Kidney epithelial cell (primary cell): ENCODE measurements at regions not wholly inside any gene's neighbourhood (a gene's known extent, or its start where the extent isn't known, plus 50 kb on each side); places are given as distances from the start of the nearest gene placed in this dataset.

Experiments
- DNase-seq: peaks from one replicate; pipeline ENCODE4 v3.0.0-alpha.2; 2010; ENCODE audit warnings: low read depth
- H3K27me3 ChIP-seq: 2 replicates; pipeline ENCODE4 v1.6.0; 2011; ENCODE audit warnings: low read length; ENCODE audit not compliant: control insufficient read depth, insufficient read depth
- H3K36me3 ChIP-seq: 2 replicates; pipeline ENCODE4 v1.5.1; 2011; ENCODE audit warnings: low read length; ENCODE audit not compliant: control insufficient read depth, insufficient read depth
- H3K4me3 ChIP-seq: 2 replicates; pipeline ENCODE4 v1.5.1; 2011; ENCODE audit warnings: low read depth, mild to moderate bottlenecking, control low read depth, low read length
- TF ChIP-seq, protein P1 (sequence below): IDR thresholded peaks from 2 replicates; pipeline ENCODE4 v1.5.1; 2011; ENCODE audit warnings: mild to moderate bottlenecking, moderate library complexity, low read length, control low read depth, inconsistent platforms; ENCODE audit not compliant: insufficient read depth, poor library complexity, severe bottlenecking

DNA sequence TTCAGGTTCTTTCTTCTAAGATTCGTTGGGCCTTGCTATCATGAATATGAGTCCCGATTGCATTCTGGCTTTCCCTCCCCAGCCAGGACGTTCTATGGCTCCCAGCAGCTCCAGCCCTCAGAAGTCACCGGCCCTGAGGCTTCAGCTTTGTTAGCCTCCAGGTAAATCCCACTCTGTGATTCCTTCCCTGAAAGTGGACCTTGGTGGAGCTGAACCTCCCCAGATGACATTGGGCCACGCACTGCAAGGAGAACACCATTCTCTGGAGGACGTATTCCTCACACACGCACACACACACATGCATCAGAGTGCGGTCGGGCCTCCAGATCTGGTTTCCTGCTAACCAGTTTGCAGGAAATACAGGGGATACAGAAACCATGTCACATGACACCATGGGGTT lies 487.3 kb upstream of the CDH4 start:
- Histone ChIP-seq H3K36me3 (no peaks in the 10 kb centered on the region), H3K27me3 (no peaks in the 10 kb centered on the region), H3K4me3 (no peak overlapping the region)
- DNase-seq = no peak
- TF ChIP-seq, protein P1, sequence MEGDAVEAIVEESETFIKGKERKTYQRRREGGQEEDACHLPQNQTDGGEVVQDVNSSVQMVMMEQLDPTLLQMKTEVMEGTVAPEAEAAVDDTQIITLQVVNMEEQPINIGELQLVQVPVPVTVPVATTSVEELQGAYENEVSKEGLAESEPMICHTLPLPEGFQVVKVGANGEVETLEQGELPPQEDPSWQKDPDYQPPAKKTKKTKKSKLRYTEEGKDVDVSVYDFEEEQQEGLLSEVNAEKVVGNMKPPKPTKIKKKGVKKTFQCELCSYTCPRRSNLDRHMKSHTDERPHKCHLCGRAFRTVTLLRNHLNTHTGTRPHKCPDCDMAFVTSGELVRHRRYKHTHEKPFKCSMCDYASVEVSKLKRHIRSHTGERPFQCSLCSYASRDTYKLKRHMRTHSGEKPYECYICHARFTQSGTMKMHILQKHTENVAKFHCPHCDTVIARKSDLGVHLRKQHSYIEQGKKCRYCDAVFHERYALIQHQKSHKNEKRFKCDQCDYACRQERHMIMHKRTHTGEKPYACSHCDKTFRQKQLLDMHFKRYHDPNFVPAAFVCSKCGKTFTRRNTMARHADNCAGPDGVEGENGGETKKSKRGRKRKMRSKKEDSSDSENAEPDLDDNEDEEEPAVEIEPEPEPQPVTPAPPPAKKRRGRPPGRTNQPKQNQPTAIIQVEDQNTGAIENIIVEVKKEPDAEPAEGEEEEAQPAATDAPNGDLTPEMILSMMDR = no peak

DNA sequence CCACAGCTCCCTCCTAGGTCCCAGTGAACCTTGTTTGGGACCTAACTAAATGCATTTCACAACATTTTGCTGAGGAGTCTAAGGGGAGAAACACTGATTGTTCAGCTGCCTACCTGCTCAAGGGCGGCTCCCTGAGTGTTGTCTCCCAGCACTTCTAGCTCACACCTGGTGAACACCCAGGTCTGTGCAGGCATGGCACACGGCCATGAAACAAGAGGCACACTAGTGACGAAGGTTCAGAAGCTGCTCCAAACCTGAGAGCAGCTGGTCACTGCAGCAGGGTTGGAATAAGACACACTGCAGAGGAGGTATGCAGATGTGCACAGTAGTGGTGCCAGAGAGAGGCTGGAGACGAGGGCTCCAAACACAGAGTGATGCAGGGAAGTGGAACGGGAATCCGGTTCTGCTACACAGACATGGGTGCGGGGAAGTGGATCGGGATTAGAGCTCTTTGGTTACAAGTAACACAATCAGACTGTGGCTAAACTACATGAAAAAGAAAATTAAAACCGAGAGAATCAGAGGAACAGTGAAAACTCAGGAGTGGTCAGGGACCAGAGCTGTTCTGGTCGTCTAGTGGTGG lies 486.1 kb upstream of the CDH4 start:
- Histone ChIP-seq H3K27me3 (no peaks in the 10 kb centered on the region), H3K4me3 (no peak overlapping the region), H3K36me3 (no peaks in the 10 kb centered on the region)
- TF ChIP-seq, protein P1 = no peak
- DNase-seq = no peak

DNA sequence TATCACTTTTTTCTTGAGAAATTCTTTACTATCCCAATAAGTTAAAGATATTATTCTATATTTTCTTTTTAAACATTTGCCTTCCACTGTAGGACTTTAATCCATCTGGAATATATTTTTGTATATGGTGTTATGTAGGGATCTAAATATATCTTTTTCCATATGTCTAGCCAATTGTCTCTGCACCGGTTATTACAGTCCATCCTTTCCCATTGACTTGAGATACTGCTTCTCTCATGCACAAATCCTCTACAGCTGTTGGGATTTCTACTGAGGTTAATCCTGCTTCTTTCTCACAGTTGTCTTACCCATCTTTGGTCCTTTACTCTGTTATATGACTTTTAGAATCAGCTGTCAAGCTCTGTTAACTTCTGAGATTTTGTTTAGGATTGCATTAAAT lies 483.8 kb upstream of the CDH4 start:
- DNase-seq = no peak
- TF ChIP-seq, protein P1 = no peak
- Histone ChIP-seq H3K4me3 (no peak overlapping the region), H3K36me3 (no peaks in the 10 kb centered on the region), H3K27me3 (no peaks in the 10 kb centered on the region)

DNA sequence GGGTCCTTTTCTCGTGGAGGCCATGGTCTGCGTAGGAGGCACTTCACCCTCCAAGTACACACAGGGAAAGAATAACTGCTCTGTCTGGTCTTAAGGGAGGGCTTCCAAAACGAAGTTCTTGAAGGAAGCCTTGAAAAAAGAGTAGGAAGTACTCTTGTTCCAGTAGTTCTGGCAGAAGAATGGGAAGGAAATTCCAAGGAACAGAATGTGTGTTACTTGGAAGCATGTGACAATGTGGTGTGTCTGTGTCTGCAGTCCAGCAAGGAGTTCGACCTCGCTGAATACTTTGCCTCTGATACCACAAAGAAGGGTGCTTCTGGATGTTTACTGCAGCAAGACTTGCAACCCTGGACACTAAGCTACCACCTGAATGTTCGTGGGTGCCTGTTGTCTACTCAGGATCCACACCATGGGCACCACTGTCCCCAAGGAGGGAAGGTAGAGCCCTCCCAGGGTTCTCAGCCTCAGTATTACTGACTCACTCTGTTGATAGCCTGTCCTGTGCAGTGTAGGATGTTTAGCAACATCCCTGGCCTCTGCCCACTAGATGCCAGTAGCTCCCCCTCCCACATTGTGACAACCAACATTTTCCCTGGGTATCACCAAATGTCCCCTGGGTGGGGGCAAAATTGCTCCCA lies 471.6 kb upstream of the CDH4 start:
- no peak for DNase-seq
- TF ChIP-seq, protein P1 = no peak
- Histone ChIP-seq H3K36me3 (no peaks in the 10 kb centered on the region), H3K27me3 (peaks cover 6% of the 10 kb centered on the region), H3K4me3 (no peak overlapping the region)

DNA sequence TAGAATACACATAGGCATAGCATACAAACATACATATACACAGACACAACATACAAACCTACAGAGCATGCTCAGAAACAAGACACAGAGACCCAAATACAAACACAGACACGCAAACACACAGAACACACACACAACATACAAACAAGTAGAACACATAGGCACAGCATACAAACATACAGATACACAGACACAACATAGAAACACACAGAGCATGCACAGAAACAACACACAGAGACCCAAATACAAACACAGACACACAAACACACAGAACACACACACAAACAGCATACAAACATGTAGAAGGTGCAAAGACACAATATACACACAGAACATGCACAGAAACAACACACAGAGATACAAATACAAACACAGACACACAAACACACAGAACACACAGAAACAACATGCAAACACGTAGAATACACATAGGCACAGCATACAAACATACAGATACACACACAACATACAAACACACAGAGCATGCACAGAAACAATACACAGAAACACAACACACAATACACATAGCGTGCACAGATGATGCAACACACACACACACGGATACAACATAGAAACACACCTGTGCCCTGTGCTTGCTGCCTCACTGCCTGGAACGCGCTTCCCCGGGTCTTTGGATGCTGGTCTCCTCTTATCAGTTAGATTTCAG lies 469.0 kb upstream of the CDH4 start:
- Histone ChIP-seq H3K36me3 (no peaks in the 10 kb centered on the region), H3K27me3 (peaks cover 8% of the 10 kb centered on the region), H3K4me3 (no peak overlapping the region)
- DNase-seq = no peak
- TF ChIP-seq, protein P1 = no peak
